Coronary artery (tissue), 2 donors: ENCODE measurements at regions not wholly inside any gene's neighbourhood (a gene's known extent, or its start where the extent isn't known, plus 50 kb on each side); places are given as distances from the start of the nearest gene placed in this dataset.

ENCODE experiments used
- DNase-seq: peaks from one replicate; pipeline ENCODE4 v3.0.0-alpha.2; 2017; ENCODE audit warnings: low spot score
- H3K27ac ChIP-seq, 2 donors: fragments of 200-600 bp; sonication (generic); one replicate each; pipeline ENCODE4 v1.5.1; 2016 to 2019
- H3K4me3 ChIP-seq: fragments of 200-600 bp; sonication (generic); 2 replicates; pipeline ENCODE4 v1.5.1; 2016; ENCODE audit warnings: mild to moderate bottlenecking, moderate library complexity
- TF ChIP-seq, protein P1 (sequence below): fragments of 200-600 bp; sonication (generic); IDR thresholded peaks from one replicate; pipeline ENCODE4 v1.5.1; 2019; ENCODE audit warnings: antibody characterized with exemption

DNA sequence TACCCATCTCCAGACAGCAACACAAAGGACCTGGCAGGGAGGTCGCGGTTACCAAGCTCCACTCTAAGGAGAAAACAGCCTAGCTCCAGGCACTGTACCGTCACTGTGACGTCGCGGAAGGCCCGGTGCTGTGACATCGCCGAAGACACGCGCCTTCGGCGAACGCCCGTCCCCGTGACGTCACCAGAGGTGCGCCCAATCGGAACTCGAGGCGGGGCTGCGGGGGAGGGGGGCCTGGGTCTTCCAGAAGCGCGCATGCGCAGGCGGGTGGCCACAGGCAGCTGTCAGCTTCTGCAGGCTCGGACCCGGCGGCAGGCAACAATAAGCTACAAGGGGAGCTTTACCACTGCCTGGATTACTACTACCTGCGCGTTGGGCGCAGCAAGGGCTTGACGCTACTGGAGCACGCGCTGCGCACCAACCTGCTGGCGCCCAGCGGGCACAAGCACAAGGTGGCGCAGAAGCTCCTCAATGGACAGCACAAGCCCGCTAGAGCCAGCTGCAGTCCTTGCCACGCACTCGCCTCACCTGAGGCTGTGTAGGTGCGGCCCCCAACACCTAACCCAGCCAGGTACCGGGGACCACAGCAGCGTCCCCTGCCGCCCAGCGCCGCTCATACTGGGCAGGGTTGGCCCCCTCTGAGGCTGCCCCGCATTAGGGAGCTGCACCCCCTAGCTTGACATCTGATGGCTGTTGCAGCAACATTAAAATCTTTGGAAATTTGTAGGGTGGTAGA, 208.4 kb downstream of the TPST1 start:
- TF ChIP-seq, protein P1, sequence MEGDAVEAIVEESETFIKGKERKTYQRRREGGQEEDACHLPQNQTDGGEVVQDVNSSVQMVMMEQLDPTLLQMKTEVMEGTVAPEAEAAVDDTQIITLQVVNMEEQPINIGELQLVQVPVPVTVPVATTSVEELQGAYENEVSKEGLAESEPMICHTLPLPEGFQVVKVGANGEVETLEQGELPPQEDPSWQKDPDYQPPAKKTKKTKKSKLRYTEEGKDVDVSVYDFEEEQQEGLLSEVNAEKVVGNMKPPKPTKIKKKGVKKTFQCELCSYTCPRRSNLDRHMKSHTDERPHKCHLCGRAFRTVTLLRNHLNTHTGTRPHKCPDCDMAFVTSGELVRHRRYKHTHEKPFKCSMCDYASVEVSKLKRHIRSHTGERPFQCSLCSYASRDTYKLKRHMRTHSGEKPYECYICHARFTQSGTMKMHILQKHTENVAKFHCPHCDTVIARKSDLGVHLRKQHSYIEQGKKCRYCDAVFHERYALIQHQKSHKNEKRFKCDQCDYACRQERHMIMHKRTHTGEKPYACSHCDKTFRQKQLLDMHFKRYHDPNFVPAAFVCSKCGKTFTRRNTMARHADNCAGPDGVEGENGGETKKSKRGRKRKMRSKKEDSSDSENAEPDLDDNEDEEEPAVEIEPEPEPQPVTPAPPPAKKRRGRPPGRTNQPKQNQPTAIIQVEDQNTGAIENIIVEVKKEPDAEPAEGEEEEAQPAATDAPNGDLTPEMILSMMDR, result no peak
- Histone ChIP-seq H3K27ac (no peak overlapping the region), H3K4me3 (peak overlapping the region; percentile 78)
- peak; percentile 80 for DNase-seq

DNA sequence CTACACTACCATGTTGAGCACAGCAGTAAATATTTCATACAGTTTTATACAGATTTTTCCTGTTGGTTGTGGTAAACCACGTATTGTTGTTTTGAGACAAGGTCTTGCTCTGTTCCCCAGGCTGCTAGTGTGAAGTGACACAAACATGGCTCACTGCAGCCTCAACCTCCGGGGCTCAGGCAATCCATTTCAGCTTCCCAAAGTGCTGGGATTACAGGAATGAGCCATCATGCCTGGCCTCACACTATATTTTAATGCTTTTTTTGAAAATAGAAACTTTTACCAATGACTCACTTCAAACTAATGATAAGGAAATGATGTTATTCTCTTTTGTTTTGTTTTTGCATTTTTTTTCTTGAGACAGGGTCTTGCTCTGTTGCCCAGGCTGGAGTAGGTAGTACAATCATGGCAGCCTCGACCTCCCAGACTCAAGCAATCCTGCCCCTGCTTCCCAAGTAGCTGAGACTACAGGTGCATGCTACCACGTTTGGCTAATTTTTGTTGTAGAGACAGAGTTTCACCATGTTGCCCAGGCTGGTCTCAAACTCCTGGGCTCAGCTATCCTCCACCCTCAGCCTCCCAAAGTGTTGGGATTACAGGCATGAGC, 210.6 kb downstream of the TPST1 start:
- TF ChIP-seq, protein P1, result no peak
- no peak for DNase-seq
- Histone ChIP-seq H3K4me3 (no peak overlapping the region), H3K27ac (no peak overlapping the region)

DNA sequence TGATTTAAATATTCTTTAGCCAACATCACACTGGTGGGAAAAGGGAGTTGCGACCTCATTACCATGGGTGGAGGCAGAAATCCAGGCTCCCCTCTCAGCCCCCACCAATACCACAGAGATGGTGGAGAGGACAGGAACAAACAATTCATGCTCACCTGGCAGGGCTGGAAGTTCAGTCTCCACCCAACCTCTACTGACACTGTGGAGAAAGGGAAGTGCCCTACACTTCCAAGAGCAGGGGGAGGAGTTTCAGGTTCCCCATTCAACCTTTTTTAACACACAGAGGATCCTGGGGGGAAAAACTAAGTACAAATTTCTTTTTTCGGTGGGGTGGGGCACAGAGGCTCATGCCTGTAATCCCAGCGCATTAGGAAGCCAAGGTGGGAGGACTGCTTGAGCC, 210.1 kb upstream of the KCTD7 start:
- no peak overlapping the region for H3K4me3 ChIP-seq
- H3K27ac ChIP-seq, result no peak overlapping the region
- TF ChIP-seq, protein P1, result no peak
- no peak for DNase-seq

DNA sequence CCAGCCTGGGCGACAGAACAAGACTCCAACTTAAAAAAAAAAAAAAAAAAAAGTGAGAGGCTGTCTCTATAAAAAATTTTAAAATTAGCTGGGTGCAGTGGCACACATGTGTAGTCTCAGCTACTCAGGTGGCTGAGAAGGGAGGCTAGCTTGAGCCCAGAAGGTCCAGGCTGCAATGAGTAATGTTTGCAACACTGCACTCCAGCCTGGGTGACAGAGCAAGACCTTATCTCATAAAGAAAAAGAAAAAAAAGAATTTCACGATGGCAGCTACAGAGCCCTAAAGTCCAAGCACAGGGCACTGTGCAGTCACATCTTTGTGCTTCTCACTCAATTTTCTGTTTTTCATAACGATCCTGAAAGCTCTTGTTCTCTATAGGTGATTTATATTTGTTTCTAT, 209.5 kb upstream of the KCTD7 start:
- DNase-seq, result no peak
- Histone ChIP-seq H3K4me3 (no peak overlapping the region), H3K27ac (no peak overlapping the region)
- TF ChIP-seq, protein P1, result no peak

DNA sequence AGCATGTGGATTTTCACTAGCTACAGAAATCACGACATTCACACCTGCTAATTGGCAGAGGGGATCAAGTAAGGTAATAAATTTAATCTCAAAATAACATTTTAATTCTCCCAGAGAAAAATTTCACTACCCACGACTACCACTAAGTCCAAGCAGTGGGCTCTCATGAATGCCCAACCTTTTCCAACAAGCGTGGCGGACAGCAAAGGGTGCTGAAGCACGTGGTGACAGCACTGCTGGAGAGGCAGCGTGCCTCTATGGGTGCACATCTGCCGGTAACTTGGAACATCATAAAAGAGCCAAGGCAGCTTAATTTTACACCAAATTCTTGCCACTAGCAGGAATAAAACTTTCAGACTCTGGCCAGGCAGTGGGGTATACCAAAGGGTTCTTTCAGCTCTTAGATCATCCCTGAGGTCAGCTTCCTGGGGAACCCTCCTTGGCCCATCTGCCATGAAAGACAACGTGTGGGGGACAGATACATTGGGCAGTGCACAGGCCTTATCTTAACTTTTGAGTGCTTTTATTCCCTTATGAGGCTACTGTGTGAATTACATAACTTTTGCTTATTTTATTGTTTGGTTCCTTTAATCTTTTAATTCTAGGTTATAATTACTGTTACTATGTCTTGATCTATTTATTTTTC, 206.7 kb upstream of the KCTD7 start:
- no peak overlapping the region for H3K4me3 ChIP-seq
- TF ChIP-seq, protein P1, result no peak
- DNase-seq, result no peak

DNA sequence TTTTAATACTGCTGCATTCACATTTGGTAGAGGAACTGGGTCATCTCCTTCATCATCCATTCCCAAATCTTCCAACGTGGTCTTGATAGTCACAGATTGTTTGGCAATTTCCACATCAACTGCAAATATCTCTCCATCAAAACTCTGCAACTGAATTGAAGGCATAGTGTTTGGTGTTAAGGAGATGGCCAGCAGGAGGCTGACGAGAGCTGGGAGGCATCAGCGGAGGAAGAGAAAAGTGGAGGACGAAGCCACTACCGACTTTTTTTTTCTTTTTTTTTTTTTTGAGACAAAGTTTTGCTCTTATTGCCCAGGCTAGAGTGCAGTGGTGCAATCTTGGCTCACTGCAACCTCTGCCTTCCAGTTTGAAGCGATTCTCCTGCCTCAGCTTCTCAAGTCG, 205.0 kb upstream of the KCTD7 start:
- DNase-seq, result no peak
- Histone ChIP-seq H3K27ac (no peak overlapping the region), H3K4me3 (no peak overlapping the region)
- TF ChIP-seq, protein P1, result no peak

More for the DNA sequence above, 206.7 kb upstream of the KCTD7 start:
- H3K27ac ChIP-seq, result no peak overlapping the region
